NCI-H510A (cell line): ENCODE measurements at regions not wholly inside any gene's neighbourhood (a gene's known extent, or its start where the extent isn't known, plus 50 kb on each side); places are given as distances from the start of the nearest gene placed in this dataset.
A peak's percentile ranks its signal among the peaks of the same experiment; 100 is the strongest.

ENCODE experiments used
- DNase-seq: peaks from one replicate; lab custom pipeline; 2025; lab: John Stamatoyannopoulos, UW

GRCh38 chr4:182089326-182089725 is 153.9 kb upstream of the TENM3 start:
- DNase-seq: no peak

DNA sequence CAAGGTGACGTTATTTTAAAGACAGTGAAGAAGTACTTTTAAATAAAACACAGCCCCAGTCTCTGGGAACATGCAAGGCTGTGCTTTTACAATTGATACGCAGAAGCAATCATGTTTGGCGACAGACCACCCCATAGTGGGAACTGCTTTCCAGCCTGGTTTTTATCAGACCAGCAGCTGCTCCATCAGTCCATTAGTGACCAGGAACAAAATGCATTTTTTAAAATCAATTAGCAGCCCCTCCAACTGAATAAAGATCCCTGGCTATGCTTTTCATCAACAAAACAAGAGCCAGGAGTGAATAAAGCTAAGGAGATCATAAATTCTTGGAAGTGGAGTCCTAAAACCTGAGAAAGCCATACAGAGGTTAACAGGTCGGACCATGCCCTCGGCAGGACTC is 153.0 kb upstream of the TENM3 start:
- DNase-seq: no peak

- DNase-seq: no peak
Observed at GRCh38 chr4:182091128-182091527, 152.1 kb upstream of the TENM3 start.

- DNase-seq: no peak
Observed at GRCh38 chr4:182093431-182093831, 149.8 kb upstream of the TENM3 start.

DNA sequence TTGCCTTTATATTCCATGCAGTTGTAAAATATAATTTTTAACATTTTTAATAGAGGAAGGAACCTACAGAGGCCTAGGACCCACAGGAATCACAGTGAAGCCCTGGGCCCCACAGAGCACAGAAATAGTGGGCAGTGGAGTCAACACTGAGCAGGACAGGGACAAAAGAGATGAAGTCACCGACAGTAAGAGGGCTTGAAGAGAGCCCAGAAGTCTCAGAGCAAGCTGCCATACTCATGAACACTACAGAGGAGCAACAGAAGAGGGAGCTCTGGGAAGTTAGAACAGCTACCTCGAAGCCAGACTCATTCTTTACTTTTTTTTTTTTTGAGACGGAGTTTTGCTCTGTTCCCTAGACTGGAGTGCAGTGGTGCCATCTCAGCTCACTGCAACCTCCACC is 149.3 kb upstream of the TENM3 start:
- no peak for DNase-seq

DNA sequence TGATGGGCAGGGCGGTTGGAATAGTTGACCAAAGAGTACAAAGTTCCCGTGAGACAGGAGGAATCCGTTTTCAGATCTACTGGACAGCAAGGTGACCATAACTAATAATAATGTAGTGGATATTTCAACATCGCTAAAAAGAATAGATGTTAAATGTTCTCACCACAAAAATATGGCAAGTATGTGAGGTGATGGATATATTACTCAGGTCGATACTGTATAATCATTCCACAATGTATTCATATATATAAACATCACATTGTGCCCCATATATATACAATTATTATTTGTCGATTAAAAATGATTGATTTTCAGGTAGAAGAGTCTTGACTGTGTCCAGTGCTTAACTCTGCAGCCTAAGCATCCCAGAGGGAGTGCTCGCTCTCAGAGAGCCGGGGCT is 141.6 kb upstream of the TENM3 start:
- no peak for DNase-seq

- DNase-seq: no peak
Observed at GRCh38 chr4:182102576-182102975, 140.6 kb upstream of the TENM3 start.

DNA sequence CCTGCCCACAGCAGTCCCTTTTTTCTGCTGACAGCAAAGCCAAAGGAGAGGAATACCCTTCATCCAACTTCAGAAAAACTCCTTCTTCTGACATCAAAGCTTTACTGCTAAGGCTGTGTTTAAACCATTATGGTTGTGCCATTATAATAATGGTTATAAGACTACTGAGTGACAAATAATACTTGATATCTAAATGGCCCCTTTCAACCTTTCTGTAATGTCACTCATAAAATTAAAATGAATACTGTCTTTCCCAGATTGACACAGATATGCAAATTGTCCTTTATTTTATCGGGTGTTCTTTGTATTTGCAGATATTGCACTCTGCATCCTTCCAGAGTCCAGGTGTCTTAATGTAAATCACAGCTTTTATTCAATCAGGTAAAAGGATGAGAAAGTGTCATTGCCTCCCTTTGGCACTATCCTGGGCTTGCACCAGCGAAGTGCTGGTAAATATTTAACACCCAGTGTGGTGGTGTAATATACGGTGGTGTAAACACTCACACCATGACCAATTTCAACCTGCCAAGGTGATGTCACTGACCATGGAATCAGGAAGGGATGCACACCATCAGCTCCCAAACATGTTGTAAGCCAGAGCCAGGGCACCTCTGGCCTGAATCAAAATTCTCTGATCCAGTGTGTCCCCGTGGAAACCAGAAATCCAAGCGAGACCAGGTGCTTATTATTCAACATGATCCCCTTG is 139.4 kb upstream of the TENM3 start:
- DNase-seq: no peak

GRCh38 chr4:182105416-182105815 is 137.8 kb upstream of the TENM3 start:
- DNase-seq: no peak

GRCh38 chr4:182107931-182108330 is 135.3 kb upstream of the TENM3 start:
- DNase-seq: no peak

DNA sequence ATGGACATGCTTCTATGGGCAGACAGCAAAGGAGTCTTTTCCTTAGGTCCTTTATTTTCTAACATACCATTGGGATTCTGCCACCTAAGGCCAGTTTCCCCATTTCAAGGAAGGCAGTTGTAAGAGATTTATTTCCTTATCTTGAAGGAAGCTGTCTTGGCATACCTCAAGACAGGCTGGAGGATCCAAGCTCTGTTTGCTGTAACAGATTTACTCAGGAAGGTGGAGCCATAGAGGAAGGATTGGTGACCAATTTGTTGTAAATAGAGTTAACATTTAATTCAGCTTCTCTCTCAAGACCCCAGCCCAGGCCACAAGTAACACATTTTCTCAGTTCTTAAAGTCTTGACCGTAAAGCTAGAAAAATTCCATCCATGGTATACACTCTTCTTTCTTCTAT is 131.6 kb upstream of the TENM3 start:
- DNase-seq: no peak

DNA sequence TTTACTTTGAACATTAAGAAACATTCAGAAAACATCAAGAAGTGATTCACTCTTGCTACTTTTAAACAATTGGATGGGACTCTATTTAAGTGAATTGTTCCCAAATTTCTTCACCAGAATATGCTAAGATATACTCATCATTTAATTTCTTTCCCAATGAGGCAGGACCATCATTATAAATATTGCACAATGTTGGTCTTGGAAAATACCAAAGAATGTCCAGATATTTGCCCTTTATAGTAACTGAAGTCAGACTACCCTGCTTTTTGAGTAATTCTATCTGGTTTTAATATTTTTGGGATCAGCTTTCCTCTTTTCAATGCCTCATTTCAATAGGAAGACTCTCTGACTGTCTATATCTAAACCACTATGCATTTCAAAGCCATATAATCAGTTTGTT is 129.4 kb upstream of the TENM3 start:
- no peak for DNase-seq

- no peak for DNase-seq
Observed at GRCh38 chr4:182124359-182124758, 118.8 kb upstream of the TENM3 start.

DNA sequence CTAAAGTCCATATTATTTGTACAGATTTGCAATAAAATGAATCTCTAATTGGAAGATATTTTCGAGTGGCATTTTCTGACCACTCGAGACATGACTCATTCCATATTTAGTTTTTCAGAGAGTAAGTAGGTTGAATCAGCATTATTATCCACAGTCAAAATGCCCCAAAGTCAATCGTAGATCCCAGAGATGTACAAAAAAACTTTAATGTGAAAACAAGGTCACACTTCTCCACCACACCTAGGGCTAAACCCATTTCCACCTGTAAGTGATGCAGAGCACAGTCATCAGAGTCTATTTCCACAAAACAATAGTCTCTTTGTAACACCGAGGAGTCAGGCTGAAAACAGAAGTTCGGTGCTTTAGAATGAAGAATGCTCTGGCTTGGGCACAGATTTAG is 117.1 kb upstream of the TENM3 start:
- no peak for DNase-seq

- no peak for DNase-seq
Observed at GRCh38 chr4:182126603-182127002, 116.6 kb upstream of the TENM3 start.

DNA sequence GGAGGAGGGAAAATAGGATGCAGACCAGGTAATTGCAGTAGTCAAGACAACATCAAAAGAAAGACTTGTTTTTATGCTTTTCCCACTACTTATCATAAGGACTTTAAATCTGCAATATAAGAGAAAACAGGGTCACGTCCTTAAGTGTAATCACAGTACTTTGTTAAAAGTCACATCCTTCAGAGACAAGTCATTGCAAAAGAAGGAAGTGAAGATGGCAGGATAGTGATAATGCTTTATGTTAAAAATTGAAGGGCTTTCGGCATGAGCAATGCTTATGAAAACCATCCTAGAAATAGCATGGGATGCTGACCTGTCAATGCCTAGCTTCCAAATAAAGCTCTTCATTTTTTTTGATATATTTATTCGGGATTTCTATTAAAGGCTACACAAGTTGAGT is 110.2 kb upstream of the TENM3 start:
- DNase-seq: no peak

DNA sequence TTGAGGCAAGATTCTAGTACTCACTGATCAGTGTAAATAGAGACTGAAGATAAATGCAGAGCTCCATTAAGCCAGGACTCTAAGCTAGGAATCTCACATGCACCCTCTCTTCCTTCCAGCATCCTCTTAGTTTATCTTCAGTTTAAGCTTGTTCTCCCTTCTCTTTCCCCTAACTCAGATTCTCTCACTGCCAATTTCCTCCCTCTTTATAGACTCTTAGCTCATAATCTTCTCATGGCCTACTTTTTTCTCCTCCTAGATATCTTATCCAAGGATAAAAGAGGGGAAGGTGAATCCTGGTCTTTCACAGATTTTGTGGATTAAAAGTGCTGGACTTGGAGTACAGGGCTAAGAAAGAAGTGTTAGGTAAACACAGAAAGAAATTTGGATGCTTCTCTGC is 108.9 kb upstream of the TENM3 start:
- no peak for DNase-seq

DNA sequence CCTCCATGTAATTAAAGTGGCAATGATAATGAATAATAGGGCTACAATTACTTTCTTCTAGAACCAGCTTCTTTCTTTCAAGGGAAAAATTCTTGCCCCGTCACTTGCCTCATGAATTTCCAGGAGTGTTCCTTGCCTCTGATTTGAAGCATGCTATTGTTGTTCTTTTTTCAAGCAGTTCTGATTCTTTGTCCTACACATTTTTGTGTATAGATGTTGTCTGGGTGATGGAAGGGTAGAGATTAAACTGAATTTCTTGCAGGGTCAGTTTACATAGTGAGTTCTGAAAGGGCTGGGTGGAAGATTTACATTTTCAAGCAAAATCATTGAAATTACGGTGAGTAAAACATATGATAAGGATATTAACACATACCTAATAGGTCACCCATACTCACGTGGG is 107.0 kb upstream of the TENM3 start:
- DNase-seq: no peak

DNA sequence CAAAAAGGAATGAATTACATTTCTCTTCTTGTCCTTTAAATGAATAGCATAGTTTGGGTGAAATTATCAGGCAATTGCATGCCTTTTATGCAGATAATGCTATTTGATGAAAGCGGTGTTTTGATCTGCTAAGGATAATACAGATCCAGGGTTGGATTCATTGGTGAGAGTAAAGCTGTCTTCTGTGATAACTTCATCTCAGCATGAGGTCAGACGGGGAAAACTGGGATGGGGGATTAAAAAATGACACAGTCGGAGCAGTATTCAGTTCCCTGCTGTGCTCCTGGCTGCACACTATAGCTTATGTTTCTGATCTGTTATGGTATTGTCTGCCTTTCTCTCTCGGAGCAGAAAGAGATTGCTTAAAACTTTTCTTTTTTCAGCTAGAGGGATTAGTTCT is 105.9 kb upstream of the TENM3 start:
- DNase-seq: no peak

GRCh38 chr4:182139491-182139890 is 103.7 kb upstream of the TENM3 start:
- no peak for DNase-seq

DNA sequence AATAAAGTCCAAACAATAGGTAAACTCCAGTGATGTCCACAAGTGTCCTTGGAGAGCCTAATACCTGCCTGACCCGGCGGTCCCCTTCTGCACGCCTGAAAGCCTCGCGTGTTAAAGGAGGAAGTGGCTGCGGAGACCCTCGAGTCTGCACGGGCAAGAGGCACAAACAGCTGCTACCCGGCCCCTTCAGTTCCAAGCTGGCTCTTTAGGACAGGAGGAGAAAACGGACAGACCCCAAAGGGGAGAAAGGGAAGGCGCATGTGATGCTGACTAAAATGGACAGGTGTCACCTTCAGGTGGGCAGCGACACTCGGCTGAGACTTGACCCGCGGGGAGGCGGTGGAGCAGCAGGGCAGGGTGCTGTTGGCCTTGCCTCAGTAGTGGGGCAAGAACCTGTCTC is 102.7 kb upstream of the TENM3 start:
- no peak for DNase-seq

DNA sequence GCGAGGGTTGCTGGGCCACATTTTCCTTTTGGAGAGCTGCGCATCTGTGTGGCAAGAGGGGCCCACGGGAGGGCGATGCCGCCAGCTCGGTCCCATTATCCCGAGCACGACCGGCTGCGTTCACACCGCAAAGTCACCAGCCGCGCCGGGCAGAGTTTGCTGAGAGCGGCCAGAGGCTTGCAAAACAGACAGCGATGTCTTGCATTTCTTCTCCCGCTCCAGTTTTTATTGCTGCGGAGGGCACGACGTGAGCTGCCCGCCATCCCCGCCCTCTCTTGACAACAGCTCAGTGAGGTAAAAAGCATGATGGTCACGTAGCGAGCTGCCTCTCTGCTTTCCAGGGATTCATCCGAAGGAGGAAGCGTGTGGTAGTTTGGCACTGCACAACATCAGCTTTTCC is 102.1 kb upstream of the TENM3 start:
- DNase-seq: no peak

- peak; percentile 26 for DNase-seq
Observed at GRCh38 chr4:182142176-182143085, 100.8 kb upstream of the TENM3 start.
